ENCODE measurements at regions not wholly inside any gene's neighbourhood (a gene's known extent, or its start where the extent isn't known, plus 50 kb on each side); places are given as distances from the start of the nearest gene placed in this dataset.

- TF ChIP-seq CREB1 (CRISPR knock-in tag; IDR thresholded peaks at IDR 0.05; ENCODE audit: low read depth) (no peak), POLR2AphosphoS5 (IDR thresholded peaks at IDR 0.05; ENCODE audit: low read depth) (no peak), STAT1 (IDR thresholded peaks at IDR 0.05; ENCODE audit: unreplicated experiment) (no peak), ZNF331 (CRISPR knock-in tag; IDR thresholded peaks at IDR 0.05; ENCODE audit: low read depth) (no peak), ZNF114 (CRISPR knock-in tag; IDR thresholded peaks at IDR 0.05) (no peak)
These were observed 1615.3 kb upstream of the ZEB2 start (continued) for GRCh38 chr2:146135245-146135644.

GRCh38 chr2:146131785-146132184 is 1611.9 kb upstream of the ZEB2 start:
- Mint-ChIP-seq H3K27ac (no peak overlapping the region), H3K4me3 (no peak overlapping the region), H3K27me3 (ENCODE audit: insufficient read depth, low read depth, poor library complexity) (peaks cover 1% of the 10 kb centered on the region), H3K4me1 (no peaks in the 10 kb centered on the region), H3K36me3 (ENCODE audit: low read depth) (peaks cover 2% of the 10 kb centered on the region; the same call in 1 of the 3 replicates), H3K9me3 (peaks cover 3% of the 10 kb centered on the region; the same call in 1 of the 3 replicates)
- no peak for DNase-seq (ENCODE audit: low spot score)
- Histone ChIP-seq H3K27ac (ENCODE audit: low read depth) (no peak overlapping the region), H3F3A (replicated peaks; ENCODE audit: low read depth) (no peaks in the 10 kb centered on the region), H3K36me3 (ENCODE audit: insufficient read depth) (no peaks in the 10 kb centered on the region), H3K79me2 (replicated peaks; ENCODE audit: insufficient read depth) (no peaks in the 10 kb centered on the region), H3K4me1 (ENCODE audit: insufficient read depth) (no peaks in the 10 kb centered on the region; the same call in 1 of the 2 replicates), H3K4me2 (no peak overlapping the region), H3K9me2 (ENCODE audit: insufficient read depth) (peaks cover 7% of the 10 kb centered on the region; the same call in 1 of the 2 replicates), H4K20me1 (replicated peaks; ENCODE audit: insufficient read depth) (no peaks in the 10 kb centered on the region), H3K4me3 (no peak overlapping the region), H2AFZ (no peak overlapping the region), H3K27me3 (ENCODE audit: insufficient read depth) (no peaks in the 10 kb centered on the region)
- no peak for ATAC-seq
- TF ChIP-seq EZH2phosphoT487 (IDR thresholded peaks at IDR 0.05; ENCODE audit: unreplicated experiment), result no peak
- TF ChIP-seq REST (IDR thresholded peaks at IDR 0.05; ENCODE audit: unreplicated experiment), result no peak
- no peak for TF ChIP-seq CREB1 (CRISPR knock-in tag; IDR thresholded peaks at IDR 0.05; ENCODE audit: low read depth)
- TF ChIP-seq ZNF114 (CRISPR knock-in tag; IDR thresholded peaks at IDR 0.05), result no peak
- no peak for TF ChIP-seq EZH2 (IDR thresholded peaks at IDR 0.05; ENCODE audit: low read depth, unreplicated experiment)
- no peak for TF ChIP-seq ZNF462 (CRISPR knock-in tag; IDR thresholded peaks at IDR 0.05)
- no peak for TF ChIP-seq JUNB (IDR thresholded peaks at IDR 0.05; ENCODE audit: unreplicated experiment)
- no peak for TF ChIP-seq NANOG (IDR thresholded peaks at IDR 0.05; ENCODE audit: borderline replicate concordance)
- no peak for TF ChIP-seq STAT1 (IDR thresholded peaks at IDR 0.05; ENCODE audit: unreplicated experiment)
- no peak for TF ChIP-seq POLR2AphosphoS5 (IDR thresholded peaks at IDR 0.05; ENCODE audit: low read depth)
- no peak for TF ChIP-seq CTCF (conservative IDR thresholded peaks at IDR 0.05; ENCODE audit: low read depth in 2 of 2)
- TF ChIP-seq ZNF331 (CRISPR knock-in tag; IDR thresholded peaks at IDR 0.05; ENCODE audit: low read depth), result no peak
- TF ChIP-seq ETS1 (IDR thresholded peaks at IDR 0.05), result no peak

All from GM23338 (cell line).